ENCODE measurements at regions not wholly inside any gene's neighbourhood (a gene's known extent, or its start where the extent isn't known, plus 50 kb on each side); places are given as distances from the start of the nearest gene placed in this dataset.

- DNase-seq (ENCODE audit: low spot score), result no peak
- peaks cover 3% of the 10 kb centered on the region for H3K9me3 Mint-ChIP-seq (ENCODE audit: low read depth)
- H3K27ac Mint-ChIP-seq (ENCODE audit: unreplicated experiment), result no peak overlapping the region
- no peak for TF ChIP-seq CTCF (IDR thresholded peaks at IDR 0.05)
- H3K4me3 Mint-ChIP-seq (ENCODE audit: unreplicated experiment), result no peak overlapping the region
- H3K27me3 Mint-ChIP-seq (ENCODE audit: low read depth), result no peaks in the 10 kb centered on the region
- no peaks in the 10 kb centered on the region for H3K4me1 Mint-ChIP-seq (ENCODE audit: low read depth)
- no peaks in the 10 kb centered on the region for H3K36me3 Mint-ChIP-seq (ENCODE audit: low read depth)
Measured at GRCh38 chr16:51666074-51666473, 515.0 kb upstream of the SALL1 start.

DNA sequence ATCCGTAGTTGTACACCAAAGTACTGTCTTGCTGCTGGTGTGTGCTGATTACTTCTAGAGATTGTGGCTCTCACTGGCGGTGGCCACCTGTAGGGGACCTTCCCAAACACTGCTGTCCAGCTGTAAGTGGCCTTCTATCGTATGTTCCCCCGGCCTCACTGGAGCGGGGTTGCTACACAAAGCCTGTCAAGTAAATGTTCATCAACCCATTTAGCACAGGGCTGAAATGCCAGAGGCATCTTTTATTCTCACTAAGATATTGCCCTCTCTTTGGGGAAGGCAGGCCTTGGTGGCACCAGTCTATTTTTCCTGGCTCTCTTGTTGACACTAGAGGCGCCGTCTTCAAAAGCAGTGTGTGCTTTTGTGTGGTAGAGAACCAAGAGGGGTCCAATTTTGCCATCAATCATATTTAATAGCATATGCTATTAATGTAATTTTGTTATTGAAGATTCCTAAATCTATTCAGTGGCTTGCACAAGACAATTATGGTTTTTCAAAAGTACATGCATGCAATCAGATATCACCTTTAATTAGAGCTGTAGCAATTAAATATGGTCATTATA lies 514.4 kb upstream of the SALL1 start:
- TF ChIP-seq CTCF (IDR thresholded peaks at IDR 0.05), result no peak
- Mint-ChIP-seq H3K27me3 (ENCODE audit: low read depth) (no peaks in the 10 kb centered on the region), H3K4me3 (ENCODE audit: unreplicated experiment) (no peak overlapping the region), H3K4me1 (ENCODE audit: low read depth) (no peaks in the 10 kb centered on the region), H3K9me3 (ENCODE audit: low read depth) (peaks cover 3% of the 10 kb centered on the region), H3K27ac (ENCODE audit: unreplicated experiment) (no peak overlapping the region), H3K36me3 (ENCODE audit: low read depth) (no peaks in the 10 kb centered on the region)
- DNase-seq (ENCODE audit: low spot score), result no peak

DNA sequence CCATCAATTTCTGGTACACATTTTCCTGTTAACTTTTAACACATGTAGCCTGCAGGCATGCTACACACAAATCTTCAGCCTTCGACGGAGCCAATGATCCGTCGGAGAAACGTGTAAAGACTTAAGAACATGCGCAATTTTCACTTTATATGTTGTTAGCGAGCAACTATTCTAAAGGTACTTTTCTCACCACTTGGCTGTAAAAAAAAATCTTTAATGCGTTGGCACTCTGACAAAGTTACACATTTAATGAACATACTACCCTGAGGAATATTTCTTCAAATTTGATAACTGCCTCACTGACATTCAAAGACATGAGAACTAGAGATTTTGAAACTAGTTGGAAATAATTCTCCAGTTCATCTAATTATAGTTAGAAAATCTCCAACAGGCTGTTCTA lies 507.5 kb upstream of the SALL1 start:
- no peak for TF ChIP-seq CTCF (IDR thresholded peaks at IDR 0.05)
- Mint-ChIP-seq H3K4me3 (ENCODE audit: unreplicated experiment) (no peak overlapping the region), H3K9me3 (ENCODE audit: low read depth) (peaks cover 2% of the 10 kb centered on the region), H3K4me1 (ENCODE audit: low read depth) (no peaks in the 10 kb centered on the region), H3K27ac (ENCODE audit: unreplicated experiment) (no peak overlapping the region), H3K36me3 (ENCODE audit: low read depth) (no peaks in the 10 kb centered on the region), H3K27me3 (ENCODE audit: low read depth) (peaks cover 2% of the 10 kb centered on the region)
- DNase-seq (ENCODE audit: low spot score), result no peak

GRCh38 chr16:51657848-51658247 lies 506.8 kb upstream of the SALL1 start:
- H3K9me3 Mint-ChIP-seq (ENCODE audit: low read depth), result peaks cover 2% of the 10 kb centered on the region
- no peak overlapping the region for H3K27ac Mint-ChIP-seq (ENCODE audit: unreplicated experiment)
- H3K36me3 Mint-ChIP-seq (ENCODE audit: low read depth), result no peaks in the 10 kb centered on the region
- no peak overlapping the region for H3K4me3 Mint-ChIP-seq (ENCODE audit: unreplicated experiment)
- no peak for TF ChIP-seq CTCF (IDR thresholded peaks at IDR 0.05)
- peaks cover 2% of the 10 kb centered on the region for H3K27me3 Mint-ChIP-seq (ENCODE audit: low read depth)
- no peak for DNase-seq (ENCODE audit: low spot score)
- H3K4me1 Mint-ChIP-seq (ENCODE audit: low read depth), result no peaks in the 10 kb centered on the region

DNA sequence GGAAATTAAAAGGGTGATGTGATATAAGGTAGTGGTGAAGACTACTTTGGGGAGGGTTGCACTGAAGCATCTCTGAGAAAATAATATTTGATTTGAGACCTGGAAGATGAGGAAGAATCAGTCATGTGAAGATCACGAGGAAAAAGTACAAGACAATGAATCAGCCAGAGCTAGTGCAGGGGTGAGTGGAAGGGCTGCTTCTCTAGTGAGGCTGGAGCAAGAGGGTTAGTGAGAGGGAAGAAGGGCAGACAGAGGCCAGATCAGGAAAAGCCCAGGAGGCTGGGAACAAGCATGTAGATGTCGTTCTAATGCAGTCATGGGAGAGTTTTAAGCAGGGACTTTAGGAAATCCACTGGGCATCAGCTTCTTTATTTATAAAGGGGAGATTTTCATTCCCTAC lies 504.2 kb upstream of the SALL1 start:
- peaks cover 2% of the 10 kb centered on the region for H3K27me3 Mint-ChIP-seq (ENCODE audit: low read depth)
- peaks cover 2% of the 10 kb centered on the region for H3K9me3 Mint-ChIP-seq (ENCODE audit: low read depth)
- H3K4me3 Mint-ChIP-seq (ENCODE audit: unreplicated experiment), result no peak overlapping the region
- H3K36me3 Mint-ChIP-seq (ENCODE audit: low read depth), result no peaks in the 10 kb centered on the region
- no peak for DNase-seq (ENCODE audit: low spot score)
- no peak overlapping the region for H3K27ac Mint-ChIP-seq (ENCODE audit: unreplicated experiment)
- TF ChIP-seq CTCF (IDR thresholded peaks at IDR 0.05), result no peak
- H3K4me1 Mint-ChIP-seq (ENCODE audit: low read depth), result no peaks in the 10 kb centered on the region

Measured in chondrocyte (in vitro differentiated cells).